Calu3 (cell line): ENCODE measurements at regions not wholly inside any gene's neighbourhood (a gene's known extent, or its start where the extent isn't known, plus 50 kb on each side); places are given as distances from the start of the nearest gene placed in this dataset.

ENCODE experiments used
- BruUV-seq: library from RNA; stranded (reverse); fragments of 400-500 nt; replicated peaks from 2 replicates; lab custom pipeline; 2021; lab: Mats Ljungman, UMichigan
- CTCF ChIA-PET: fragments of 300-600 bp; sonication (Branson Sonifier 250); formaldehyde crosslinking; loops from one replicate; lab custom pipeline; 2022; ENCODE audit warnings: antibody characterized with exemption; lab: Charles Lee
- DNase-seq: peaks from one replicate; pipeline ENCODE4 v3.0.0; 2022
- H3K27ac Mint-ChIP-seq: one replicate; pipeline ENCODE4 v1.8.0; 2022; ENCODE audit warnings: mixed read lengths; ENCODE audit not compliant: unreplicated experiment
- H3K27me3 Mint-ChIP-seq: one replicate; pipeline ENCODE4 v1.8.0; 2022; ENCODE audit warnings: mixed read lengths; ENCODE audit not compliant: unreplicated experiment
- H3K36me3 Mint-ChIP-seq: one replicate; pipeline ENCODE4 v1.8.0; 2022; ENCODE audit warnings: mild to moderate bottlenecking, moderate library complexity, mixed read lengths; ENCODE audit not compliant: insufficient read depth, unreplicated experiment
- H3K4me1 Mint-ChIP-seq: one replicate; pipeline ENCODE4 v1.8.0; 2022; ENCODE audit warnings: mild to moderate bottlenecking, low read depth, mixed read lengths; ENCODE audit not compliant: unreplicated experiment
- H3K4me3 Mint-ChIP-seq: one replicate; pipeline ENCODE4 v1.8.0; 2022; ENCODE audit warnings: mild to moderate bottlenecking, low read depth, moderate library complexity, mixed read lengths; ENCODE audit not compliant: unreplicated experiment
- H3K9me3 Mint-ChIP-seq: one replicate; pipeline ENCODE4 v1.8.0; 2022; ENCODE audit warnings: low read depth, mixed read lengths; ENCODE audit not compliant: unreplicated experiment
- intact Hi-C: fragments of 100-400 bp; cut with micrococcal nuclease; formaldehyde crosslinking; loops from one replicate; pipeline ENCODE4 v1.10.0; 2022; ENCODE audit not compliant: unreplicated experiment
- TF ChIP-seq, protein P1 (sequence below): fragments of 200-600 bp; IDR thresholded peaks from one replicate; pipeline ENCODE4 v1.8.0; 2022; ENCODE audit warnings: antibody characterized with exemption; ENCODE audit not compliant: unreplicated experiment

- Mint-ChIP-seq H3K4me3 (no peak overlapping the region), H3K9me3 (no peaks in the 10 kb centered on the region), H3K27me3 (no peaks in the 10 kb centered on the region), H3K36me3 (no peaks in the 10 kb centered on the region), H3K4me1 (no peaks in the 10 kb centered on the region), H3K27ac (no peak overlapping the region)
- CTCF ChIA-PET, result no interaction called here
- no peak for DNase-seq
- no TSS peak for BruUV-seq
- intact Hi-C loops, result no loop called here
- TF ChIP-seq, protein P1, sequence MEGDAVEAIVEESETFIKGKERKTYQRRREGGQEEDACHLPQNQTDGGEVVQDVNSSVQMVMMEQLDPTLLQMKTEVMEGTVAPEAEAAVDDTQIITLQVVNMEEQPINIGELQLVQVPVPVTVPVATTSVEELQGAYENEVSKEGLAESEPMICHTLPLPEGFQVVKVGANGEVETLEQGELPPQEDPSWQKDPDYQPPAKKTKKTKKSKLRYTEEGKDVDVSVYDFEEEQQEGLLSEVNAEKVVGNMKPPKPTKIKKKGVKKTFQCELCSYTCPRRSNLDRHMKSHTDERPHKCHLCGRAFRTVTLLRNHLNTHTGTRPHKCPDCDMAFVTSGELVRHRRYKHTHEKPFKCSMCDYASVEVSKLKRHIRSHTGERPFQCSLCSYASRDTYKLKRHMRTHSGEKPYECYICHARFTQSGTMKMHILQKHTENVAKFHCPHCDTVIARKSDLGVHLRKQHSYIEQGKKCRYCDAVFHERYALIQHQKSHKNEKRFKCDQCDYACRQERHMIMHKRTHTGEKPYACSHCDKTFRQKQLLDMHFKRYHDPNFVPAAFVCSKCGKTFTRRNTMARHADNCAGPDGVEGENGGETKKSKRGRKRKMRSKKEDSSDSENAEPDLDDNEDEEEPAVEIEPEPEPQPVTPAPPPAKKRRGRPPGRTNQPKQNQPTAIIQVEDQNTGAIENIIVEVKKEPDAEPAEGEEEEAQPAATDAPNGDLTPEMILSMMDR, result no peak
These were observed 173.9 kb downstream of the PYDC2 start for GRCh38 chr3:191634902-191635301.

DNA sequence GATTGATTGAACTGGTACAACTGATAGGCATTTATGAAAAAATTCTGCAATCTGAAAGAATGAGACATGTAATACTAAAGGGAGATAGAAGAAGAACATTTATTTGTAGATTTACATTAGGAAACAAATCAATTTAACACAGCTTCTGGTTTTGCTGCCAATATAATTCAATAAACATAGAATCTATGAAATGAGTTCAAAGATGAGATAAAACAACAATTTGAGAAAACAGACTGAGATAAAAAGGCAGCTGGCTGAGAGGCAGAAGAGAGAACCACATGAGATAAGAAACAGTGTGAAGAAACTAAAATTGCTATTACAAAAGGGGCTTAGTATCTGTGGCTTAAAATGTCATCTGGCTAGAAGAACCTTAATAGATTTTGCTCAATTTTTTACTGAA is 176.6 kb downstream of the PYDC2 start:
- BruUV-seq, result no TSS peak
- TF ChIP-seq, protein P1, result no peak
- intact Hi-C loops, result no loop called here
- Mint-ChIP-seq H3K9me3 (peaks cover 3% of the 10 kb centered on the region), H3K4me1 (no peaks in the 10 kb centered on the region), H3K4me3 (no peak overlapping the region), H3K36me3 (no peaks in the 10 kb centered on the region), H3K27ac (no peak overlapping the region), H3K27me3 (no peaks in the 10 kb centered on the region)
- DNase-seq, result no peak
- CTCF ChIA-PET, result no interaction called here

DNA sequence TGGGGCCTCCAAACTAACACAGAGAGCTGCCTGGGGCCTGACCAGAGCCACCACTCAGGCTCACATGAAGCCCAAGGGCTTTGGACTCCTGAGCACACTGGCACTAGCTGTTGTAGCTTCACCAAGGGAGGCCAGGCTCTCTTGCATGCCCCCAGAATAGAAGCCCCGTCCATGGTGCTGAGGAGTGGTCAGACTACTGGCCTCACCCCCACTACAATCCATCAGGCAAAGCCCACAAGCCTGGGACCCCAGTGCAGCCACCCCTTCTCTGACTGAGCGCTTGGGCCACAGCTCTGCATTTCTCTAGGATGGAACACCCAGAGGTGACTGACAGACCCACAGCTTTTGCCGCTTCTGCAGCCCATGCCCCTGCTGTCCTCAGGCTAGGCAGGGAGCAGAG is 180.8 kb downstream of the PYDC2 start:
- no peak for DNase-seq
- CTCF ChIA-PET, result no interaction called here
- Mint-ChIP-seq H3K27ac (no peak overlapping the region), H3K4me1 (no peaks in the 10 kb centered on the region), H3K9me3 (peaks cover 5% of the 10 kb centered on the region), H3K4me3 (no peak overlapping the region), H3K36me3 (no peaks in the 10 kb centered on the region), H3K27me3 (no peaks in the 10 kb centered on the region)
- BruUV-seq, result no TSS peak
- TF ChIP-seq, protein P1, result no peak
- intact Hi-C loops, result no loop called here

- CTCF ChIA-PET, result no interaction called here
- H3K27me3 Mint-ChIP-seq, result no peaks in the 10 kb centered on the region
- no peak overlapping the region for H3K27ac Mint-ChIP-seq
- peaks cover 5% of the 10 kb centered on the region for H3K9me3 Mint-ChIP-seq
- DNase-seq, result no peak
- no TSS peak for BruUV-seq
- no peaks in the 10 kb centered on the region for H3K36me3 Mint-ChIP-seq
- no peaks in the 10 kb centered on the region for H3K4me1 Mint-ChIP-seq
- intact Hi-C loops, result no loop called here
- TF ChIP-seq, protein P1, result no peak
- no peak overlapping the region for H3K4me3 Mint-ChIP-seq
These were observed 183.3 kb downstream of the PYDC2 start for GRCh38 chr3:191644291-191644690.
